Activated naive CD8-positive, alpha-beta T cell treated with anti-CD3 and anti-CD28 coated beads, Interleukin-2, amount 50 U/mL, for 24 hours (primary cell): ENCODE measurements at regions not wholly inside any gene's neighbourhood (a gene's known extent, or its start where the extent isn't known, plus 50 kb on each side); places are given as distances from the start of the nearest gene placed in this dataset.

Experiments used
- ATAC-seq: fragments of 150-1000 bp; cut with Tn5 transposase; one replicate; pipeline ENCODE4 v1.10.0; 2021
- DNase-seq: peaks from one replicate; pipeline ENCODE4 v3.0.0; 2021
- H3K27ac Mint-ChIP-seq: one replicate; pipeline ENCODE4 v1.8.0; 2021; ENCODE audit warnings: mild to moderate bottlenecking, mixed read lengths
- H3K27me3 Mint-ChIP-seq: one replicate; pipeline ENCODE4 v1.8.0; 2021; ENCODE audit warnings: mixed read lengths
- H3K36me3 Mint-ChIP-seq: one replicate; pipeline ENCODE4 v1.8.0; 2021; ENCODE audit warnings: low read depth, mixed read lengths
- H3K4me1 Mint-ChIP-seq: one replicate; pipeline ENCODE4 v1.8.0; 2021; ENCODE audit warnings: mixed read lengths
- H3K4me3 Mint-ChIP-seq: one replicate; pipeline ENCODE4 v1.8.0; 2021; ENCODE audit warnings: mild to moderate bottlenecking, moderate library complexity, mixed read lengths
- H3K9me3 Mint-ChIP-seq: one replicate; pipeline ENCODE4 v1.8.0; 2021; ENCODE audit warnings: mixed read lengths

DNA sequence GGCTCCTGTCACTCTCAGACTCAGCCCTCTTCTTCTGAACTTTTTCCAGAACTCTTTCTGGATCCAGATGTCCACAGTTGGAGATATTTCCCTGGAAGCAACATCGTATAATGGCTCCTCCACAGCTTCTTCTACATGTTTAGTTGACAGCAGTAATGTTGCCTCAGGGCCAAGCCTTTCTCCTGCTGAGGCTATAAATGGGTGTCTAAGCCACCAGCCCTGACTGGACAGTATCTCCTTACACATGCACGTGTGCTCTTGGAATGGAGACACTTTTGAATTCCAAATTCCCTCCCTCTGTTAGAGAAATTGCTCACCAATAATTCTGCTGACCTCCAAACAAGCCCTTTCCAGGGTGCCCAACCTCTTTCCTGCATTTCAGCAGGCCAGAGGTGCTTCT, 156.2 kb upstream of the PIK3C3 start:
- Mint-ChIP-seq H3K27ac (no peak overlapping the region), H3K9me3 (no peaks in the 10 kb centered on the region), H3K4me3 (no peak overlapping the region), H3K4me1 (no peaks in the 10 kb centered on the region), H3K36me3 (no peaks in the 10 kb centered on the region), H3K27me3 (peaks cover 2% of the 10 kb centered on the region)
- DNase-seq (no peak), ATAC-seq (no peak)

GRCh38 chr18:41790687-41791086, 164.3 kb upstream of the PIK3C3 start:
- Mint-ChIP-seq H3K36me3 (no peaks in the 10 kb centered on the region), H3K9me3 (peaks cover 4% of the 10 kb centered on the region), H3K27ac (no peak overlapping the region), H3K4me3 (no peak overlapping the region), H3K27me3 (peaks cover 2% of the 10 kb centered on the region), H3K4me1 (no peaks in the 10 kb centered on the region)
- no peak for ATAC-seq
- DNase-seq: no peak

GRCh38 chr18:41789001-41789400, 166.0 kb upstream of the PIK3C3 start:
- peaks cover 2% of the 10 kb centered on the region for H3K27me3 Mint-ChIP-seq
- no peaks in the 10 kb centered on the region for H3K36me3 Mint-ChIP-seq
- no peak overlapping the region for H3K27ac Mint-ChIP-seq
- H3K4me3 Mint-ChIP-seq: no peak overlapping the region
- H3K9me3 Mint-ChIP-seq: peaks cover 4% of the 10 kb centered on the region
- DNase-seq (no peak), ATAC-seq (no peak)
- no peaks in the 10 kb centered on the region for H3K4me1 Mint-ChIP-seq

DNA sequence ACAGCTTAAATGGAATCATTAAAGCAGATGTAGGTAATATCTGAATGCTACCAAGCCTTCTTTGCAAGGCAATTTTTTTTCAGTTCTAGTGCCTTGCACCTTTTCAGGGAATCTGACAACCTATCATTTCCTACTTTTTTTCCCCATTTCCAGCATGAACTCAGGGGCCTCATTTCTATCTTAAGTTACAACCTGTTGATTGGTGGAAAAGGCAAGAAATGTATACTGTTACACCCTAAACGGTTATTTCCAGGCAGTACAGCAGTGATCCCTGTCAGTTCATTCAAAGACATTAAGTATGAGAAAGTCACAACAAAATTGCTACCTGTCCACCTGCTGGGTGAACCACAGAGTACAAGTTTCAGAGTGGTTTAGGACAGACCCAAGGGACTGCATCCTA, 171.2 kb upstream of the PIK3C3 start:
- H3K36me3 Mint-ChIP-seq: no peaks in the 10 kb centered on the region
- no peak overlapping the region for H3K4me3 Mint-ChIP-seq
- H3K27me3 Mint-ChIP-seq: peaks cover 2% of the 10 kb centered on the region
- no peak for ATAC-seq
- no peaks in the 10 kb centered on the region for H3K4me1 Mint-ChIP-seq
- H3K27ac Mint-ChIP-seq: no peak overlapping the region
- DNase-seq: no peak
- H3K9me3 Mint-ChIP-seq: no peaks in the 10 kb centered on the region

- Mint-ChIP-seq H3K36me3 (no peaks in the 10 kb centered on the region), H3K27ac (no peak overlapping the region)
- ATAC-seq: no peak
Observed at GRCh38 chr18:41783065-41783818, 171.8 kb upstream of the PIK3C3 start.

GRCh38 chr18:41771973-41772372, 183.1 kb upstream of the PIK3C3 start:
- Mint-ChIP-seq H3K36me3 (no peaks in the 10 kb centered on the region), H3K27ac (no peak overlapping the region), H3K9me3 (peaks cover 8% of the 10 kb centered on the region), H3K4me3 (no peak overlapping the region), H3K27me3 (no peaks in the 10 kb centered on the region), H3K4me1 (no peaks in the 10 kb centered on the region)
- no peak for DNase-seq
- ATAC-seq: no peak

More at GRCh38 chr18:41783065-41783818, 171.8 kb upstream of the PIK3C3 start:
- no peak for DNase-seq
- H3K27me3 Mint-ChIP-seq: peaks cover 2% of the 10 kb centered on the region
- H3K9me3 Mint-ChIP-seq: no peaks in the 10 kb centered on the region
- H3K4me3 Mint-ChIP-seq: no peak overlapping the region
- no peaks in the 10 kb centered on the region for H3K4me1 Mint-ChIP-seq

- H3K9me3 Mint-ChIP-seq: peaks cover 3% of the 10 kb centered on the region
- no peak overlapping the region for H3K4me3 Mint-ChIP-seq
- ATAC-seq (no peak), DNase-seq (no peak)
- no peak overlapping the region for H3K27ac Mint-ChIP-seq
- H3K27me3 Mint-ChIP-seq: peaks cover 2% of the 10 kb centered on the region
- no peaks in the 10 kb centered on the region for H3K36me3 Mint-ChIP-seq
- no peaks in the 10 kb centered on the region for H3K4me1 Mint-ChIP-seq
Observed at GRCh38 chr18:41769265-41769664, 185.8 kb upstream of the PIK3C3 start.

DNA sequence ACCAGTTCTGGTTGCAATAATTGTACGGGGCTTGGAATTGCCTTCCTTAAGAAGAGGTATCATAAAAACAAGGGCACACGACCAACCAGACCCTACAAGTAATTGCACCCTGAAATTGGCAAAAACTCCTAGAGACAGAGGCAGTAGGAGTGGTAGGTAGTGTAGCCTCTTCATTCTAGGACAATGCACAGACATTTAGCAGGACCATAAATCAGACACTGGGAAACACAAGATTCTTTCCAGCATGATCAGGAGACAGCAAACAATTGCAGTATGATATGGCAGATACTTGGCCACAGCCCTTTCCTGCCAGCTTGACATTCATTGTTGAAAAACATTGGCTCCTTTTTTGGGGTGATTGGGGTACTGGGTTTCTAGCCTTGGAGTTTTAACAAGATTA, 186.6 kb upstream of the PIK3C3 start:
- H3K9me3 Mint-ChIP-seq: no peaks in the 10 kb centered on the region
- H3K27me3 Mint-ChIP-seq: peaks cover 2% of the 10 kb centered on the region
- H3K4me1 Mint-ChIP-seq: no peaks in the 10 kb centered on the region
- ATAC-seq: no peak
- no peaks in the 10 kb centered on the region for H3K36me3 Mint-ChIP-seq
- DNase-seq: no peak
- no peak overlapping the region for H3K4me3 Mint-ChIP-seq
- no peak overlapping the region for H3K27ac Mint-ChIP-seq

- DNase-seq (no peak), ATAC-seq (no peak)
- H3K4me1 Mint-ChIP-seq: no peaks in the 10 kb centered on the region
- H3K27me3 Mint-ChIP-seq: peaks cover 2% of the 10 kb centered on the region
- H3K9me3 Mint-ChIP-seq: no peaks in the 10 kb centered on the region
- no peak overlapping the region for H3K4me3 Mint-ChIP-seq
- no peaks in the 10 kb centered on the region for H3K36me3 Mint-ChIP-seq
- no peak overlapping the region for H3K27ac Mint-ChIP-seq
Observed at GRCh38 chr18:41767960-41768359, 187.1 kb upstream of the PIK3C3 start.

- H3K27ac Mint-ChIP-seq: no peak overlapping the region
- no peak for DNase-seq
- no peak overlapping the region for H3K4me3 Mint-ChIP-seq
- no peaks in the 10 kb centered on the region for H3K4me1 Mint-ChIP-seq
- no peak for ATAC-seq
- H3K27me3 Mint-ChIP-seq: peaks cover 2% of the 10 kb centered on the region
- H3K36me3 Mint-ChIP-seq: no peaks in the 10 kb centered on the region
- no peaks in the 10 kb centered on the region for H3K9me3 Mint-ChIP-seq
Observed at GRCh38 chr18:41765460-41765859, 189.6 kb upstream of the PIK3C3 start.

DNA sequence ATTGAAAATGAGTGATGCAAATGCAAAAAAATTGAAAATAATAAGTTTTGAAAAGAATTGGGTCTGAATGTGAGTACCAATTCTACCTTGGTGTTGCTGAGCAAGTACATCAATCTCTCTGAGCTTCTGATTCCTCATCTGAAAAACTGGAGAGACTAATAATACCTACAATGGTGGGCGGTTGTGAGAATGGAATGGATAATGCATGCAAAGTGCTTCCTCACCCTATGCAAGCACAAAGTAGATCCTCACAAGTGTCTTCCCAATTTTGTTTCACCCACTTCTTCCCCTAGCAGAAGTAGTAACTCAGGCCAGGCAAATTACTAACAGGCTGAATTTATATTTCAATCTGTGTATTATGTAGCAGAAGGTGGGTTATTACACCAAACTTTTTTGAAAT, 191.7 kb upstream of the PIK3C3 start:
- H3K27ac Mint-ChIP-seq: no peak overlapping the region
- DNase-seq: no peak
- no peaks in the 10 kb centered on the region for H3K36me3 Mint-ChIP-seq
- H3K27me3 Mint-ChIP-seq: peaks cover 2% of the 10 kb centered on the region
- no peaks in the 10 kb centered on the region for H3K9me3 Mint-ChIP-seq
- no peak for ATAC-seq
- no peak overlapping the region for H3K4me3 Mint-ChIP-seq
- no peaks in the 10 kb centered on the region for H3K4me1 Mint-ChIP-seq

DNA sequence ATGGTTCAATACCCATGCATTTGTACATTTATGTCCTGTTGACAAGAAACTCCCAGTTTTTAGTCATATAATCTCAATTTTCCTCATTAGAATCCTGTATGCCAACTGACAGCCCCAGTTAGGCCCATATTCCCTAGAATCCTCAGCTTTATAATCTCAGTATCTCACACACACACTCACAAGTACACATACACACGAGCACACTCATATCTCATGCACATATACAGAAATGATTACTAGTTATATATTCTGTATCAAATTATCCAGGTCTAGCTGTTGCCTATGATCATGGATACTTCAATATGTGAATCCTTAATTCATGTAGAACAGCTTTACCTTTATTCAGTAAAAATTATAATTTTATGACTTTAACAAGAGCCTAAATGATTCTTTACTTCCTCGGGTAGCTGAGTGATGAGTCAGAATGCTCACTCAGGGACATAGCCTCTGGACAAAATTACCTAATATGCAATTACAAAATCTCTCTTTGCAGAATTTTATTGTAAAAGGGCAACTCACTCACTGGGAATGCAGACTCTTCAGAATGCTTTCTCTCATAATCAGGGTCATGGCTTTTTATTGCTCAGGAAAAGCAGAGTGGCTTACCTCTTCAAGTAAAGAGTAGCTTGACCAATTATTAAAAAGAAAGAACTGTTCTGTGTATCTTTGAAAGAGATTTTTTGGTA, 193.6 kb upstream of the PIK3C3 start:
- no peak overlapping the region for H3K4me3 Mint-ChIP-seq
- no peaks in the 10 kb centered on the region for H3K9me3 Mint-ChIP-seq
- no peak for ATAC-seq
- H3K27ac Mint-ChIP-seq: no peak overlapping the region
- no peak for DNase-seq
- H3K4me1 Mint-ChIP-seq: no peaks in the 10 kb centered on the region
- no peaks in the 10 kb centered on the region for H3K27me3 Mint-ChIP-seq
- H3K36me3 Mint-ChIP-seq: no peaks in the 10 kb centered on the region

DNA sequence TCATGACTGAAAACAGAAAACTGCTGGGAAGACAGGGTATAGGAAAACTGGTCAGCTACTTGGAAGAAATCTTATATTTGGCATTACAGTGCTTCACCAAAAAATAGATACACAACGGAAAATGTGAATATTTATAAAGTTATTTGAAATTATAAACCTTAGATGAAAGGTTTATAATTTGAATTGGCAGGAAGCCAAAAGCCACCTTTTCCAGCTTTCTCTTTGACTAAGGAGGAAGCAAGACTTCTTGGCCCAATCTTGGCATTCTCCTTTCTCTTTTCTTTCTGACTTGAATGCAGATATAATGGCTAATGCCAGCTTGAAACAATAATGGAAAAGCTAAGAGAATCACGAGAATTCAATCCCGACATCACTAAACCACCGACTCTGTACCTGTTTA, 196.5 kb upstream of the PIK3C3 start:
- no peak overlapping the region for H3K27ac Mint-ChIP-seq
- no peak for DNase-seq
- H3K27me3 Mint-ChIP-seq: peaks cover 2% of the 10 kb centered on the region
- H3K9me3 Mint-ChIP-seq: no peaks in the 10 kb centered on the region
- ATAC-seq: no peak
- no peaks in the 10 kb centered on the region for H3K4me1 Mint-ChIP-seq
- no peak overlapping the region for H3K4me3 Mint-ChIP-seq
- no peaks in the 10 kb centered on the region for H3K36me3 Mint-ChIP-seq

DNA sequence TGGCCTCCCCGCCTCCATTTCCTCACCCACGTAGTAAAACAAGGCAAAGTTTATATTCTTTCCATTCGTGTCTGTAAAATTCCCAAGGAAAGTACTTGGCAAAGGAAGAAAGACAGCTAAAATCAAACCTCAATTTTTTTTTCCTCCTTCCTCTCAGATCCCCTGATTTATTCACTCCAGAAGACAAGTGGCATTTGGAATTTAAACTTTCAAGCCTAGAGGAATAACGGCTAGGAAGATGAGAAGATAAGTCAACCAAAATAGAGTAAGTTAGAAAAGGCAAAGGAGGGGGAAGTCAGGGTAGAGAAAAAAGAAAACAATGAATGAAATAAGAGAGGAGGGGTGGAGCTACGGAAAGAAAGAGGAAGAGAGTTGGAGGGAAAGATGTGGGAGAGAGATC, 198.9 kb upstream of the PIK3C3 start:
- no peaks in the 10 kb centered on the region for H3K9me3 Mint-ChIP-seq
- peaks cover 2% of the 10 kb centered on the region for H3K27me3 Mint-ChIP-seq
- H3K4me3 Mint-ChIP-seq: no peak overlapping the region
- DNase-seq (no peak), ATAC-seq (no peak)
- H3K27ac Mint-ChIP-seq: no peak overlapping the region
- no peaks in the 10 kb centered on the region for H3K36me3 Mint-ChIP-seq
- H3K4me1 Mint-ChIP-seq: no peaks in the 10 kb centered on the region

DNA sequence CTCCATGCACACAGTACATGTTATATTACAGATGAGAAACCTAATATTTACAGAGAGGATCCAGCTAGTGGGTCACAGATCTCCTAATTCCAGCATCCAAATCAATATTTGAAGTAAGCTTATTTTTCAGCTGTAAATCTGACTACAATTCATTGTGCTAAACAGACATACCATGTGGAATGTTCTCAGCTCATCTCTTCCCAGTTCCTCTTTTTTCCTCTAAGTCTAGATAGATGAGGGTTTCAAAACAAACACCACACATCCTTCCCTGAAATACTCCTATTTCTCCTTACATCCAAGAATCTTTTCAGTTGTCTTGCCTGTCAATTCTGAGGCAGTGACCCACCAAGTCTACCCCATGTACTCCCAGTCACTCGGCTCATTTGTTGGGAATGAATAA, 200.7 kb upstream of the PIK3C3 start:
- Mint-ChIP-seq H3K27me3 (peaks cover 2% of the 10 kb centered on the region), H3K4me3 (no peak overlapping the region), H3K36me3 (no peaks in the 10 kb centered on the region), H3K9me3 (no peaks in the 10 kb centered on the region), H3K27ac (no peak overlapping the region), H3K4me1 (no peaks in the 10 kb centered on the region)
- no peak for DNase-seq
- no peak for ATAC-seq
